Natural killer cell (primary cell): ENCODE measurements at regions not wholly inside any gene's neighbourhood (a gene's known extent, or its start where the extent isn't known, plus 50 kb on each side); places are given as distances from the start of the nearest gene placed in this dataset.

Source experiments
- ATAC-seq, 3 donors: fragments of 150-1000 bp in 2 of 3; fragments of 200-7000 bp in 1 of 3; cut with Tn5 transposase; 1 replicate in 1 of 3; 2 replicates in 2 of 3; pipeline ENCODE4 v1.10.0; 2021; ENCODE audit warnings: mild to moderate bottlenecking in 2 of 3, moderate library complexity in 2 of 3
- DNase-seq, 2 donors: peaks; one replicate each; pipeline versions ENCODE4 v3.0.0 to v3.0.0-alpha.2; 2013 to 2021; ENCODE audit warnings: mixed read lengths in 1 of 2
- H3K27ac ChIP-seq: one replicate; pipeline ENCODE4 v1.5.1; 2013; ENCODE audit warnings: mild to moderate bottlenecking, low read length
- H3K27me3 ChIP-seq: one replicate; pipeline ENCODE4 v1.6.1; 2013; ENCODE audit warnings: low read length; ENCODE audit not compliant: control insufficient read depth, insufficient read depth
- H3K36me3 ChIP-seq: one replicate; pipeline ENCODE4 v1.6.1; 2013; ENCODE audit warnings: low read length; ENCODE audit not compliant: control insufficient read depth, insufficient read depth
- H3K4me1 ChIP-seq: one replicate; pipeline ENCODE4 v1.6.1; 2013; ENCODE audit warnings: low read length; ENCODE audit not compliant: control insufficient read depth, insufficient read depth
- H3K4me3 ChIP-seq: one replicate; pipeline ENCODE4 v1.5.1; 2013; ENCODE audit warnings: low read length
- H3K9me3 ChIP-seq: one replicate; pipeline ENCODE4 v1.6.1; 2013; ENCODE audit warnings: low read length; ENCODE audit not compliant: control insufficient read depth, insufficient read depth
- H3K27ac Mint-ChIP-seq, 2 donors: one replicate each; pipeline ENCODE4 v1.8.0; 2022; ENCODE audit warnings: mild to moderate bottlenecking in 2 of 2, mixed read lengths in 2 of 2, moderate library complexity in 1 of 2
- H3K27me3 Mint-ChIP-seq, 2 donors: one replicate each; pipeline ENCODE4 v1.8.0; 2022; ENCODE audit warnings: low read depth in 2 of 2, mixed read lengths in 2 of 2
- H3K36me3 Mint-ChIP-seq: one replicate; pipeline ENCODE4 v1.8.0; 2022; ENCODE audit warnings: mixed read lengths
- H3K4me1 Mint-ChIP-seq, 2 donors: one replicate each; pipeline ENCODE4 v1.8.0; 2022; ENCODE audit warnings: mixed read lengths in 2 of 2
- H3K4me3 Mint-ChIP-seq: one replicate; pipeline ENCODE4 v1.8.0; 2022; ENCODE audit warnings: mild to moderate bottlenecking, moderate library complexity, mixed read lengths
- H3K9me3 Mint-ChIP-seq, 2 donors: one replicate each; pipeline ENCODE4 v1.8.0; 2022; ENCODE audit warnings: mixed read lengths in 2 of 2
- WGBS: methylation state at CpG from one replicate; pipeline ENCODE4 v1.1.7; 2013; ENCODE audit warnings: missing lambda C conversion rate; ENCODE audit not compliant: insufficient coverage; 5-methylcytosine and 5-hydroxymethylcytosine counted together
- intact Hi-C: fragments of 100-400 bp; cut with micrococcal nuclease; formaldehyde crosslinking; loops from one replicate; pipeline ENCODE4 v1.14.2; 2022
- TF ChIP-seq, protein P1 (sequence below): fragments of 200-600 bp; IDR thresholded peaks from one replicate; pipeline ENCODE4 v1.8.0; 2022; ENCODE audit warnings: antibody characterized with exemption

- no peaks in the 10 kb centered on the region for H3K36me3 Mint-ChIP-seq
- Histone ChIP-seq H3K27me3 (no peaks in the 10 kb centered on the region), H3K4me3 (no peak overlapping the region), H3K9me3 (peaks cover 3% of the 10 kb centered on the region), H3K27ac (no peak overlapping the region), H3K4me1 (no peaks in the 10 kb centered on the region), H3K36me3 (no peaks in the 10 kb centered on the region)
- TF ChIP-seq, protein P1, sequence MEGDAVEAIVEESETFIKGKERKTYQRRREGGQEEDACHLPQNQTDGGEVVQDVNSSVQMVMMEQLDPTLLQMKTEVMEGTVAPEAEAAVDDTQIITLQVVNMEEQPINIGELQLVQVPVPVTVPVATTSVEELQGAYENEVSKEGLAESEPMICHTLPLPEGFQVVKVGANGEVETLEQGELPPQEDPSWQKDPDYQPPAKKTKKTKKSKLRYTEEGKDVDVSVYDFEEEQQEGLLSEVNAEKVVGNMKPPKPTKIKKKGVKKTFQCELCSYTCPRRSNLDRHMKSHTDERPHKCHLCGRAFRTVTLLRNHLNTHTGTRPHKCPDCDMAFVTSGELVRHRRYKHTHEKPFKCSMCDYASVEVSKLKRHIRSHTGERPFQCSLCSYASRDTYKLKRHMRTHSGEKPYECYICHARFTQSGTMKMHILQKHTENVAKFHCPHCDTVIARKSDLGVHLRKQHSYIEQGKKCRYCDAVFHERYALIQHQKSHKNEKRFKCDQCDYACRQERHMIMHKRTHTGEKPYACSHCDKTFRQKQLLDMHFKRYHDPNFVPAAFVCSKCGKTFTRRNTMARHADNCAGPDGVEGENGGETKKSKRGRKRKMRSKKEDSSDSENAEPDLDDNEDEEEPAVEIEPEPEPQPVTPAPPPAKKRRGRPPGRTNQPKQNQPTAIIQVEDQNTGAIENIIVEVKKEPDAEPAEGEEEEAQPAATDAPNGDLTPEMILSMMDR = no peak
- peaks cover 0 to 4% of the 10 kb centered on the region in 2 donors for H3K27me3 Mint-ChIP-seq
- intact Hi-C loops = no loop called here
- H3K4me1 Mint-ChIP-seq = no peaks in the 10 kb centered on the region
- H3K27ac Mint-ChIP-seq = no peak overlapping the region
- no peak for ATAC-seq
- no peak overlapping the region for H3K4me3 Mint-ChIP-seq
- H3K9me3 Mint-ChIP-seq = peaks cover 0 to 3% of the 10 kb centered on the region in 2 donors
- WGBS = no CpG with 5 or more reads among the region's 1 CpG
- DNase-seq = no peak
These were observed 265.9 kb upstream of the SUCLG2 start for GRCh38 chr3:67920311-67920710.

- ATAC-seq (no peak), DNase-seq (no peak)
- peaks cover 0 to 3% of the 10 kb centered on the region in 2 donors for H3K9me3 Mint-ChIP-seq
- H3K4me1 Mint-ChIP-seq = no peaks in the 10 kb centered on the region
- TF ChIP-seq, protein P1 = no peak
- no peak overlapping the region for H3K27ac Mint-ChIP-seq
- WGBS = 88% methylated on average over 5 of the region's 5 CpGs
- no peaks in the 10 kb centered on the region for H3K36me3 Mint-ChIP-seq
- Histone ChIP-seq H3K27me3 (no peaks in the 10 kb centered on the region), H3K4me1 (no peaks in the 10 kb centered on the region), H3K9me3 (no peaks in the 10 kb centered on the region), H3K27ac (no peak overlapping the region), H3K4me3 (no peak overlapping the region), H3K36me3 (no peaks in the 10 kb centered on the region)
- no peaks in the 10 kb centered on the region for H3K27me3 Mint-ChIP-seq
- intact Hi-C loops = no loop called here
- H3K4me3 Mint-ChIP-seq = no peak overlapping the region
These were observed 261.9 kb upstream of the SUCLG2 start for GRCh38 chr3:67916353-67916752.

DNA sequence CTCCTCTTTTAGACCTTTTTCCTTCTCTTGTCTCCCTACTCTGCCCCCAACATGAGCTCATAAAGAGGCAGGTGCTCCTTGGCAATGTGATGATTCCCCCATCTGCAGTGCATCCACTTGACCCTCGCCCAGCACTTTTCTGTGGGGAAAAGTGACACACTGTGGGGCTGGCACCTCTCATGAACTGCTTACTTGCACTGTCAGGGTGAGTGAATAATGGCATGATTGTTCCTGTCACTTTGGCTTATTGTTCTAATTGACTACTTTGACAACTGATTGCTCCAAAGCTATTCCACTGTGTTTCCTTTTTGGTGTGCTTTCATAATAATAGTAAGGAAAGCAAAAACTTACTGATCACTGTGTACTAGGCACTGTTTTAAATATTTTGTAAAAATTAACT lies 253.3 kb upstream of the SUCLG2 start:
- Mint-ChIP-seq H3K27ac (no peak overlapping the region), H3K9me3 (no peaks in the 10 kb centered on the region)
- H3K4me3 ChIP-seq = no peak overlapping the region

DNA sequence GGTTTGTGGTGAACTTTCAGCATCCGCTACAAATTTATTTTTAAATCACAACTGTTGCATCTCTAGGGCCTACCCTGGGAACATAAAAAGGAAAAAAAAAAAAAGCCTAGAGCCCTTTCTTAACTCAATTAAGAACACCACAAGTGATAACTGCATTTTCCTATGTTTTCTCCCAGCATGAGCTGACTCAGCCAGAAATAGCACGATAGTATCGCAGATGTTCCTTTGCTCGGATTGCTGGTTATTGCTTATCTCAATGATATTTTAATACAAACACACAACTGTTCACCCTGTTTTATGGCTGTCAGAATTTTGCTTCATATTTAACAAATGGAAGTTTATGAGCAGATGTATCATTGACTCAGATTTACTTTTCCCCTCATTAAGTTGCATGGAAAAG lies 251.8 kb upstream of the SUCLG2 start:
- Mint-ChIP-seq H3K4me1 (no peaks in the 10 kb centered on the region), H3K27me3 (no peaks in the 10 kb centered on the region), H3K36me3 (no peaks in the 10 kb centered on the region), H3K4me3 (no peak overlapping the region), H3K27ac (no peak overlapping the region), H3K9me3 (no peaks in the 10 kb centered on the region)
- Histone ChIP-seq H3K9me3 (no peaks in the 10 kb centered on the region), H3K36me3 (no peaks in the 10 kb centered on the region), H3K27ac (no peak overlapping the region), H3K4me3 (no peak overlapping the region), H3K4me1 (no peaks in the 10 kb centered on the region), H3K27me3 (no peaks in the 10 kb centered on the region)
- intact Hi-C loops = no loop called here
- TF ChIP-seq, protein P1 = no peak
- no peak for DNase-seq
- 30% methylated on average over 4 of the region's 4 CpGs for WGBS
- no peak for ATAC-seq

More for the DNA sequence above, 253.3 kb upstream of the SUCLG2 start:
- DNase-seq = no peak
- H3K4me1 ChIP-seq = no peaks in the 10 kb centered on the region
- TF ChIP-seq, protein P1 = no peak
- no peaks in the 10 kb centered on the region for H3K36me3 ChIP-seq
- Mint-ChIP-seq H3K36me3 (no peaks in the 10 kb centered on the region), H3K4me1 (no peaks in the 10 kb centered on the region), H3K4me3 (no peak overlapping the region), H3K27me3 (no peaks in the 10 kb centered on the region)
- no peak overlapping the region for H3K27ac ChIP-seq
- H3K9me3 ChIP-seq = no peaks in the 10 kb centered on the region
- intact Hi-C loops = no loop called here
- ATAC-seq = no peak
- 60% methylated on average over 1 of the region's 1 CpG for WGBS
- no peaks in the 10 kb centered on the region for H3K27me3 ChIP-seq
